ENCODE measurements at regions not wholly inside any gene's neighbourhood (a gene's known extent, or its start where the extent isn't known, plus 50 kb on each side); places are given as distances from the start of the nearest gene placed in this dataset.
A peak's percentile ranks its signal among the peaks of the same experiment; 100 is the strongest.

DNA sequence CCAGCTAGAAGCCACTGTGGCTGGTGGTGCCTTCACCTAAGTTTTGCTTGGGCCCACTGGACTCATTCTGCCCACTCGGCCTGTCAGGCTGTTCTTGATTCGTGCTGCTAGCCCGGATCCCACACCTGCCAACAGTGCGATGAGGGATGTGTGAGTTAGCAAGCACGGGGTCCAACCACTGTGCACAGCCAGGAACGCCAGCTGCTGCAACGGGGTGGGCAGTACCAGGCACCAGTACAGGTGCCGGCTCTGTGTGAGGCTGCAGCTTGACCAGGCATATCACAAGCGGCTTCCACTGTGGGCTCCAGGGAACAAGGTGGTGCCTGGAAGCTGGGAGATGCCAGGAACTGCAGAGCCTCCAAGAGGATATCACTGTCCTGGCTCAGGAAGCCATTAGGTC lies 481.2 kb downstream of the OTOL1 start:
- peaks cover 0 to 7% (median 0%) of the 10 kb centered on the region in 9 donors for H3K9me3 Mint-ChIP-seq
- ATAC-seq (no peak), DNase-seq (no peak)
- no peaks in the 10 kb centered on the region for H3K27me3 Mint-ChIP-seq
- no peaks in the 10 kb centered on the region for H3K4me1 Mint-ChIP-seq
- POLR2A ChIA-PET, result no interaction called here
- no peak overlapping the region for H3K27ac Mint-ChIP-seq
- no peak overlapping the region for H3K4me3 Mint-ChIP-seq
- H3K36me3 Mint-ChIP-seq, result no peaks in the 10 kb centered on the region

DNA sequence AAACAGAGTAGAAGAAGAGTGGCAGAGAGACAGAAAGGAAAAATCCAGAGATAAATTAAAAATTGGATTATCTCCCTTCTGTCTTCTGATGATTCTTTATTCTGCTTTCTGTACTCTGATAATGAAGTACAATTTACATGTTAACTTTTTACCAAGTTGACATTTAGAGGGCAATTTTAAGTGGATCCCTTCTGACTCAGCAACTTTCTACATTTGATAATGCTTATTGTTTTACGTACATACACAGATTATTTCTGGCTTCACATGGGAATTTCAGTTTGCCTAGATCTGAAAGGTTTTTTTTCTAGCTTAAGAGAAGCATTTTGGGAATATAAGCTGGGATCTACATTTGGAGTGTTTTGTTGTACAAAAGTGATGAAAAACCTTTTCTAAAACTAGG lies 491.3 kb downstream of the OTOL1 start:
- Mint-ChIP-seq H3K4me1 (no peaks in the 10 kb centered on the region), H3K27ac (no peak overlapping the region), H3K9me3 (peaks cover 0 to 7% (median 0%) of the 10 kb centered on the region in 9 donors), H3K27me3 (no peaks in the 10 kb centered on the region), H3K4me3 (no peak overlapping the region), H3K36me3 (no peaks in the 10 kb centered on the region)
- POLR2A ChIA-PET, result no interaction called here
- ATAC-seq, result no peak
- no peak for DNase-seq

DNA sequence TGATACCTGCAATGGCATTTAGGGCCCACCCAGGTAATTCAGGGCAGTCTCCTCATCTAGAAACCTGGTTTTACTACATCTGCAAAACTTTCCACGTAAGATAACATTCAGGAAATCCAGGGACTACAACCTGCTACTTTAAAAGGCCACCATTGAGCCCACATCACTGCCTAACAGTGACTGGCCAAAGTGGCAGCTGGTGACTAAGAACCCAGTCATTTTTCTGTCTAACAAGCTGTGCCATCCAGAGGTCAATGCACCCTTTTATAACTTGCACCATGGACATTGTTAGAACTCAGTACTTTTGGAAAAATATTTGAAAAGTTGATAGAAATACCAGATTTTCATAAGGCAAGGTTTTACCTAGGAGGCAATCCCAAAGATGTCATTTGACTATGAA lies 492.4 kb downstream of the OTOL1 start:
- Mint-ChIP-seq H3K36me3 (no peaks in the 10 kb centered on the region), H3K9me3 (peaks cover 0 to 7% (median 0%) of the 10 kb centered on the region in 9 donors), H3K27me3 (no peaks in the 10 kb centered on the region), H3K4me1 (no peaks in the 10 kb centered on the region), H3K4me3 (no peak overlapping the region), H3K27ac (no peak overlapping the region)
- POLR2A ChIA-PET, result no interaction called here
- DNase-seq (no peak), ATAC-seq (no peak)

DNA sequence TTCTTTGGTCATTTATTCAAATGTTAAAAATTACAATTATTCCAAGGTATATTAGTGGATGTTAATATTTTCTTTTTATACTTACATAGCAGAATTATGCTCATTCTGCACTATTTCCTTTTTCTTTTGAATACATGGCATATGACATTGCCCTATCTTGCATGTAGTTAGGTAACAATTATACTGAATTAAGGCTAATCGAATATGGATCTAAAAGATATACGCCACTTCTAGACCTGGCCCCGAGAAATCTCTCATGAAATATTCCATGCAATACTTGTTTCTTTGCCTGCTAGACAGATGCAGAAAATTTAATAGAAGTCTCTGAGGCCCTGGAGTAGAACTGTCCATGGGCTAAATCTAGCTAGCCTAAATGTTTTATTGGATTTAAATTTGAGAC lies 493.4 kb downstream of the OTOL1 start:
- POLR2A ChIA-PET, result no interaction called here
- ATAC-seq (no peak), DNase-seq (no peak)
- no peak overlapping the region for H3K4me3 Mint-ChIP-seq
- no peaks in the 10 kb centered on the region for H3K4me1 Mint-ChIP-seq
- H3K9me3 Mint-ChIP-seq, result peaks cover 0 to 7% (median 0%) of the 10 kb centered on the region in 9 donors
- H3K36me3 Mint-ChIP-seq, result no peaks in the 10 kb centered on the region
- H3K27me3 Mint-ChIP-seq, result no peaks in the 10 kb centered on the region
- no peak overlapping the region for H3K27ac Mint-ChIP-seq

- no peak overlapping the region for H3K27ac Mint-ChIP-seq
- peaks cover 0 to 7% (median 0%) of the 10 kb centered on the region in 9 donors for H3K9me3 Mint-ChIP-seq
- POLR2A ChIA-PET, result no interaction called here
- ATAC-seq, result no peak
- no peaks in the 10 kb centered on the region for H3K4me1 Mint-ChIP-seq
- DNase-seq, result no peak
- no peak overlapping the region for H3K4me3 Mint-ChIP-seq
- no peaks in the 10 kb centered on the region for H3K36me3 Mint-ChIP-seq
- no peaks in the 10 kb centered on the region for H3K27me3 Mint-ChIP-seq
These were observed 495.4 kb downstream of the OTOL1 start for GRCh38 chr3:161991901-161992540.

DNA sequence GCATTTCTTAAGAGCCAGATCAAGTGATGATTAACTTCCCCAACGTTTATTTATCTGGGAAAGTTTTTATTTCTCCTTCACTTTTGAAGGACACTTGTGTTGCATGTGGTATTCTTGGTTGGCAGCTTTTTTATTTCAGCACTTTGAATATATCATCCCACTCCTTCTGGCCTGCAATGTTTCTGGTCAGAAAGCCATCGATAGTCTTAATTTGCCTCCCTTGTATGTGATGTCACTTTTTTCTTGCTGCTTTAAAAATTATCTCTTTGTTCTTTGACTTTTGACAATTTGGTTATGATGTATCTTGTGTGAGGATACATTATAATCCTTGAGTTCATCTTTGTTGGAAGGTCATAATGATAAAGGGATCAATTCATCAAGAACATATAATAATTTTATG lies 503.2 kb downstream of the OTOL1 start:
- ATAC-seq (no peak), DNase-seq (no peak)
- Mint-ChIP-seq H3K4me3 (no peak overlapping the region), H3K4me1 (no peaks in the 10 kb centered on the region), H3K27ac (peak overlapping the region in 1 of 10 donors; percentile 67), H3K36me3 (peaks cover 0 to 17% (median 0%) of the 10 kb centered on the region in 3 donors), H3K9me3 (peaks cover 9 to 60% (median 36%) of the 10 kb centered on the region in 9 donors), H3K27me3 (no peaks in the 10 kb centered on the region)
- POLR2A ChIA-PET, result no interaction called here

GRCh38 chr3:162007722-162008121 lies 511.1 kb downstream of the OTOL1 start:
- H3K27ac Mint-ChIP-seq, result no peak overlapping the region
- H3K4me3 Mint-ChIP-seq, result no peak overlapping the region
- H3K36me3 Mint-ChIP-seq, result no peaks in the 10 kb centered on the region
- no peak for ATAC-seq
- no peaks in the 10 kb centered on the region for H3K27me3 Mint-ChIP-seq
- DNase-seq, result no peak
- H3K4me1 Mint-ChIP-seq, result no peaks in the 10 kb centered on the region
- peaks cover 0 to 17% (median 9%) of the 10 kb centered on the region in 9 donors for H3K9me3 Mint-ChIP-seq
- POLR2A ChIA-PET, result no interaction called here

DNA sequence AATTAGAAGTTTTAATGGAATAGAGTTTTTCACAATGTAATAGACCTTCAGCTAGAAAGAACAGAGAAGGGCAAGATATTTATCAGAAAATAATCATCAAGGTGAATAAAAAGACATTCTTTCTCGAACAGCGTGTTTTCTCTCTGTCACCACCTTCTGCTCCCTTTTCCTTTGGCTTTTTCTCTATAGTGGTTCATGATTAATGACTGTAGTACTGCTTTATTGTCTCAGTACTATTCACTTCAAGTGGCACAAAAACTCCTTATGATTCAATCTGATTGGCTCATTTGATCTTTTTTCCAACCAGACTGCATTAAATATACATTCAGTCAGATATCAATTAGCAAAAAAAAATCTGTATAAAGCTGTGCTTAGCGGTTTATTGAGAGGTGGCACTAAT lies 516.0 kb downstream of the OTOL1 start:
- ATAC-seq (no peak), DNase-seq (no peak)
- H3K4me1 Mint-ChIP-seq, result no peaks in the 10 kb centered on the region
- POLR2A ChIA-PET, result no interaction called here
- H3K36me3 Mint-ChIP-seq, result no peaks in the 10 kb centered on the region
- no peak overlapping the region for H3K4me3 Mint-ChIP-seq
- no peaks in the 10 kb centered on the region for H3K27me3 Mint-ChIP-seq
- H3K27ac Mint-ChIP-seq, result no peak overlapping the region
- H3K9me3 Mint-ChIP-seq, result peaks cover 0 to 5% (median 0%) of the 10 kb centered on the region in 9 donors

GRCh38 chr3:162014284-162014683 lies 517.7 kb downstream of the OTOL1 start:
- POLR2A ChIA-PET, result no interaction called here
- Mint-ChIP-seq H3K9me3 (peaks cover 0 to 5% (median 0%) of the 10 kb centered on the region in 9 donors), H3K27ac (no peak overlapping the region), H3K27me3 (no peaks in the 10 kb centered on the region), H3K4me1 (no peaks in the 10 kb centered on the region), H3K36me3 (no peaks in the 10 kb centered on the region), H3K4me3 (no peak overlapping the region)
- DNase-seq, result no peak
- ATAC-seq, result no peak

GRCh38 chr3:162015856-162016255 lies 519.2 kb downstream of the OTOL1 start:
- H3K9me3 Mint-ChIP-seq, result peaks cover 0 to 6% (median 0%) of the 10 kb centered on the region in 9 donors
- no peaks in the 10 kb centered on the region for H3K27me3 Mint-ChIP-seq
- no peak overlapping the region for H3K27ac Mint-ChIP-seq
- no peak overlapping the region for H3K4me3 Mint-ChIP-seq
- no peaks in the 10 kb centered on the region for H3K4me1 Mint-ChIP-seq
- DNase-seq, result no peak
- POLR2A ChIA-PET, result no interaction called here
- no peak for ATAC-seq
- H3K36me3 Mint-ChIP-seq, result no peaks in the 10 kb centered on the region

DNA sequence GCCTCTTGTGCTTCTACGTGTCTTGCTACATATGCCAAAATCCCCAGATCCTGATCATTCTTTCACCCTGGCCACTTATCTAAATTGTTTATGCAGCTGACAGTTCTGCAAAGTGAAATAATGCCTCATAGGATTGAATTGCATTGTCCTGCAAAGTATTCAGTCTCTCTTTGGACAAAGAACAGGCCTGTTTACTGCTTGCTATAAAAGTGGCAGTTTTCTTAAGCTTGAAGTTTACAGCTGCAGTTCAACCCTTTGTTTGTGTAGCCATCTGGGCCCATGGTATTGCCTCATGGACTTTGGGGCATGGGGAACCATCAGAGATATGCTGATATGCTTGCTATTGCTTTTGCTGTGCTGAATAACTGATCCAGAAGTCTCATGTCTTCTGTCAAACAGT lies 523.2 kb downstream of the OTOL1 start:
- POLR2A ChIA-PET, result no interaction called here
- Mint-ChIP-seq H3K36me3 (no peaks in the 10 kb centered on the region), H3K9me3 (peaks cover 0 to 5% (median 0%) of the 10 kb centered on the region in 9 donors), H3K4me3 (no peak overlapping the region), H3K4me1 (no peaks in the 10 kb centered on the region), H3K27ac (no peak overlapping the region), H3K27me3 (no peaks in the 10 kb centered on the region)
- no peak for DNase-seq
- no peak for ATAC-seq

DNA sequence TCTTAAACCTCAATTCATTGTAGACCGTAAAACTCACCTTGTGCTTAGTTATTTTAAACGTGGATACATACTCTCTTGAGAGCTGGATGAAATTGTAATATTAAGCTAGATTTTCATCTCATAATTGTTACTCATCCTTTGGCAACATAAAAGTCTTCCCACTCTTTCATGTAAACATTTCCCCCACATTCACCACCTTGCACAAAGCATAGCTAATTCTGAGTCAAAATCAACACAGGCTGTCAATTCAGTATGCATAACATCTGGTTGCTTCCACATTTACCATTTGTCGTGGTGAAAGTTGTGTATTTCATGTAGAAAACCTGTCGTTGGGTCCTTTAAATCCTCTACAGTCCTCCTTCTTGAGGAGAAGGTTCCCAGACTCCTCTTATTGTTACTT lies 524.6 kb downstream of the OTOL1 start:
- Mint-ChIP-seq H3K27ac (no peak overlapping the region), H3K9me3 (peaks cover 0 to 6% (median 0%) of the 10 kb centered on the region in 9 donors), H3K4me1 (no peaks in the 10 kb centered on the region), H3K36me3 (no peaks in the 10 kb centered on the region), H3K4me3 (no peak overlapping the region), H3K27me3 (no peaks in the 10 kb centered on the region)
- DNase-seq, result no peak
- no peak for ATAC-seq
- POLR2A ChIA-PET, result no interaction called here

DNA sequence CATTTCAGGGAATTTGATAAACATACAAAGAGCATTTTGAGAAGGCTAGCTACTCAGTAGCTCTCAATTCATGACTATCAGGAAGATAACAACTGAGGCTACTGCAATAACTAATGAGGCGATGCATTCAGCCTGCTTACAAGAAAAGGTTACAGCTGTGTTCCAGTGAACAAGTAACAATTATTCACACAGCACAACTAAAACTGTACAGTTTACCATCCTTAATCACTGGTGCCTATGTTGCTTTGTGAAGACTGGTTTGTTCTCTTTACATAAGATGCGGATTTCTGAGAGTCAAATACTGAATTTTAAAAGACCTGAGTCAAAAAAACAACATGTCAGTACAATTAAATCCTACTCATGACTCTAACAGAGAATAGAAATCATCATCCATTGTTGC lies 526.3 kb downstream of the OTOL1 start:
- H3K36me3 Mint-ChIP-seq, result no peaks in the 10 kb centered on the region

GRCh38 chr3:162029736-162030135 lies 533.1 kb downstream of the OTOL1 start:
- no peak overlapping the region for H3K27ac Mint-ChIP-seq
- peaks cover 0 to 13% (median 1%) of the 10 kb centered on the region in 9 donors for H3K9me3 Mint-ChIP-seq
- no peak overlapping the region for H3K4me3 Mint-ChIP-seq

More for the DNA sequence above, 526.3 kb downstream of the OTOL1 start:
- ATAC-seq (no peak), DNase-seq (no peak)
- Mint-ChIP-seq H3K27ac (no peak overlapping the region), H3K4me1 (no peaks in the 10 kb centered on the region), H3K27me3 (no peaks in the 10 kb centered on the region), H3K9me3 (peaks cover 0 to 5% (median 0%) of the 10 kb centered on the region in 9 donors), H3K4me3 (no peak overlapping the region)
- POLR2A ChIA-PET, result no interaction called here

More at GRCh38 chr3:162029736-162030135, 533.1 kb downstream of the OTOL1 start:
- DNase-seq (no peak), ATAC-seq (no peak)
- POLR2A ChIA-PET, result no interaction called here
- Mint-ChIP-seq H3K27me3 (no peaks in the 10 kb centered on the region), H3K36me3 (no peaks in the 10 kb centered on the region), H3K4me1 (no peaks in the 10 kb centered on the region)

Measured in naive thymus-derived CD8-positive, alpha-beta T cell (primary cell).